Upper lobe of left lung (tissue), 4 donors: ENCODE measurements at regions not wholly inside any gene's neighbourhood (a gene's known extent, or its start where the extent isn't known, plus 50 kb on each side); places are given as distances from the start of the nearest gene placed in this dataset.

Experiments used
- CTCF ChIP-seq, 6 experiments: fragments of 450-650 bp in 4 of 6; fragments of 200-600 bp in 2 of 6; sonication (generic) in 2 of 6; IDR thresholded peaks; one replicate each; pipeline ENCODE4 v1.5.1; 2016 to 2019; ENCODE audit warnings: antibody characterized with exemption in 6 of 6
- EP300 ChIP-seq, 4 donors: sonication (generic); formaldehyde crosslinking; IDR thresholded peaks; one replicate each; pipeline ENCODE4 v1.5.1; 2017; ENCODE audit warnings: antibody characterized with exemption in 4 of 4, control low read depth in 2 of 4
- POLR2A ChIP-seq, 4 donors: fragments of 450-650 bp; IDR thresholded peaks; one replicate each; pipeline ENCODE4 v1.5.1; 2016 to 2017; ENCODE audit warnings: antibody characterized with exemption in 4 of 4, mild to moderate bottlenecking in 2 of 4
- POLR2AphosphoS5 ChIP-seq, 2 donors: sonication (generic); formaldehyde crosslinking; IDR thresholded peaks; one replicate each; pipeline ENCODE4 v1.5.1; 2017; ENCODE audit warnings: antibody characterized with exemption in 2 of 2

- TF ChIP-seq CTCF (IDR thresholded peaks at IDR 0.05), result no peak
- TF ChIP-seq POLR2A (IDR thresholded peaks at IDR 0.05), result no peak
- no peak for TF ChIP-seq EP300 (IDR thresholded peaks at IDR 0.05)
- no peak for TF ChIP-seq POLR2AphosphoS5 (IDR thresholded peaks at IDR 0.05)
These were observed 1011.1 kb downstream of the PLA2G4A start for GRCh38 chr1:187839873-187840272.
